ENCODE measurements at regions not wholly inside any gene's neighbourhood (a gene's known extent, or its start where the extent isn't known, plus 50 kb on each side); places are given as distances from the start of the nearest gene placed in this dataset.

GRCh38 chr10:118439824-118440223 lies 97.7 kb upstream of the FAM204A start:
- Histone ChIP-seq H3K27ac (no peak overlapping the region), H3K9me3 (replicated peaks in 1 of 3) (peaks cover 0 to 6% (median 0%) of the 10 kb centered on the region in 3 donors), H3K36me3 (replicated peaks in 1 of 2) (no peaks in the 10 kb centered on the region), H3K4me3 (no peak overlapping the region), H3K27me3 (peaks cover 8% of the 10 kb centered on the region), H3K4me1 (replicated peaks in 1 of 2) (no peaks in the 10 kb centered on the region)
- 44 to 61% (median 55%) methylated on average over 3 of the region's 3 CpGs for WGBS, 4 donors
- intact Hi-C loops (cut with DNase I), result no loop called here
- DNase-seq, result no peak
- no peak for TF ChIP-seq CTCF (IDR thresholded peaks at IDR 0.05)
- no peak for TF ChIP-seq POLR2A (IDR thresholded peaks at IDR 0.05)

DNA sequence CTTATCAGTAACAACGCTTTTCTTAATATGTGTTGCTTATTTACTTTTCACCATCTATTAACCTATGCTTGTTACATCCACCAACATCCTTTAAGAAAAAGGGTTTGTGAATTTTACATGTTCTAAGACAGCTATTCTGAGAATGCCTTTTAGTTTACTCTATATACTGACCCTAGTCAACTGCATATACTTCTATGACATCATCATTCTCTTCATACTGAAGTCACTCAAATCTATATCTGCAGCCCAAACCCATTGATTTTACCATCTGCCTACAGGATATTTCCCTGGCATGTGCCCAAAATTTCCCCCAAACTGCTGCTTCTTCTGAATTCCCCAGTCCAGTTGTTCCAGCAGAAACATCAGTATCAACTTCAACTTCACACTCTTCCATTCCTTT lies 94.6 kb upstream of the FAM204A start:
- H3K4me1 ChIP-seq (replicated peaks in 1 of 2), result no peaks in the 10 kb centered on the region
- DNase-seq, result no peak
- 67 to 84% (median 74%) methylated on average over 1 of the region's 1 CpG for WGBS, 4 donors
- peaks cover 8% of the 10 kb centered on the region for H3K27me3 ChIP-seq
- H3K4me3 ChIP-seq, result no peak overlapping the region
- no peaks in the 10 kb centered on the region for H3K36me3 ChIP-seq (replicated peaks in 1 of 2)
- no peak for TF ChIP-seq POLR2A (IDR thresholded peaks at IDR 0.05)
- no peak for TF ChIP-seq CTCF (IDR thresholded peaks at IDR 0.05)
- peaks cover 0 to 7% (median 0%) of the 10 kb centered on the region in 3 donors for H3K9me3 ChIP-seq (replicated peaks in 1 of 3)
- no peak overlapping the region for H3K27ac ChIP-seq
- intact Hi-C loops (cut with DNase I), result no loop called here

DNA sequence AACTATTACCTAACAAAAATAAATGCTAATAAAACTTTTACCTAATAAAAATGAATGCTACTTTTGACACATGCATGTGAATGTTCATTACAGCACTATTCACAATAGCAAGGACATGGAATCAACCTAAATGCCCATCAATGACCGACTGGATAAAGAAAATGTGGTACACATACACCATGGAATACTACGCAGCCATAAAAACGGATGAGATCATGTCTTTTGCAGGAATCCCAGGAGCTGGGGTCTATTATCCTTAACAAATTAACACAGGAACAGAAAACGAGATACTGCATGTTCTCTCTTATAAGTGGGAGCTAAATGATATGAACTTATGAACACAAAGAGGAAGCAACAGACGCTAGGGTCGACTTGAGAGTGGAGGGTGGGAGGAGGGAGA lies 88.1 kb upstream of the FAM204A start:
- TF ChIP-seq POLR2A (IDR thresholded peaks at IDR 0.05), result no peak
- TF ChIP-seq CTCF (IDR thresholded peaks at IDR 0.05), result no peak
- H3K4me1 ChIP-seq (replicated peaks in 1 of 2), result no peaks in the 10 kb centered on the region
- no peaks in the 10 kb centered on the region for H3K27me3 ChIP-seq
- peaks cover 0 to 5% (median 0%) of the 10 kb centered on the region in 3 donors for H3K9me3 ChIP-seq (replicated peaks in 1 of 3)
- no peak overlapping the region for H3K27ac ChIP-seq
- H3K36me3 ChIP-seq (replicated peaks in 1 of 2), result no peaks in the 10 kb centered on the region
- intact Hi-C loops (cut with DNase I), result no loop called here
- 73 to 82% (median 78%) methylated on average over 6 of the region's 6 CpGs for WGBS, 4 donors
- no peak overlapping the region for H3K4me3 ChIP-seq
- no peak for DNase-seq

DNA sequence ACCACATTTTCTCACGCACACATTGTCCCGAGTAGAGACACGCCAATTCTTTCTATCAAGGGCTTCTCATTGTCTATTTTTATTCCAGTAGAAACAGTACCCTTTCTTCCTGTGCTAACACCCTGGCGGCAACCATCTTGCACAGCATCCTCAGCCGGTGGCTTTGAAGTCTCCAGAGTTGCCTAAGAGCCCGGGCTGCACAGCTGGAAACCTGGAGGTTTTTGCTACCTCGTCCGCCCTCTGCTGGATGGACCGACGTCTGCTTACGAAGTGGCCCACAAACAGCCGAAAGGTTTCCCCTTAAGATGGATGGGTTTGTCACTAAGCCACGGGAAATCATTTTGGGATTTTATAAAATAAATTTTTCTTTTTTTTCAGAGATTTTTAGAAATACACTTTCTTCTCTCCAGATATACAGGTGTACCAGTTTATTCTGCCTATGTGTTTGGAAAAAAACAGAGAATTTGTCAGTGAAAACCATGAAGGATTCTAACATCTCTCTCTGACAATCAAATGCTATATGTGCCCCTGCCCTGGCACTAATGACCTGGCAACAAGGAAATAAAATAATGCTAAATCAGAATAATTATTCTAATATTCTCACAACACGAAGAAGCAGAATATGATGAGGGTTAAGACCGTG lies 81.8 kb upstream of the FAM204A start:
- peak; percentile 33 to 78 (median 68) for TF ChIP-seq CTCF (IDR thresholded peaks at IDR 0.05)
- no peak for TF ChIP-seq POLR2A (IDR thresholded peaks at IDR 0.05)

More for the DNA sequence above, 81.8 kb upstream of the FAM204A start:
- no peak overlapping the region for H3K27ac ChIP-seq
- H3K9me3 ChIP-seq (replicated peaks in 1 of 3), result no peaks in the 10 kb centered on the region
- peak; percentile 66 to 89 (median 86) for DNase-seq
- H3K36me3 ChIP-seq (replicated peaks in 1 of 2), result no peaks in the 10 kb centered on the region
- H3K4me1 ChIP-seq (replicated peaks in 1 of 2), result no peaks in the 10 kb centered on the region
- intact Hi-C loops (cut with DNase I), result loop anchor here in 1 of 2 donors (10.0 kb wide), 1 partner anchor 929 kb away; no protein-coding TSS in a partner anchor
- H3K27me3 ChIP-seq, result peaks cover 7% of the 10 kb centered on the region
- 15 to 22% (median 18%) methylated on average over 15 of the region's 15 CpGs for WGBS, 4 donors
- H3K4me3 ChIP-seq, result no peak overlapping the region

All from adrenal gland (tissue), 9 donors.